ENCODE measurements at regions not wholly inside any gene's neighbourhood (a gene's known extent, or its start where the extent isn't known, plus 50 kb on each side); places are given as distances from the start of the nearest gene placed in this dataset.

DNA sequence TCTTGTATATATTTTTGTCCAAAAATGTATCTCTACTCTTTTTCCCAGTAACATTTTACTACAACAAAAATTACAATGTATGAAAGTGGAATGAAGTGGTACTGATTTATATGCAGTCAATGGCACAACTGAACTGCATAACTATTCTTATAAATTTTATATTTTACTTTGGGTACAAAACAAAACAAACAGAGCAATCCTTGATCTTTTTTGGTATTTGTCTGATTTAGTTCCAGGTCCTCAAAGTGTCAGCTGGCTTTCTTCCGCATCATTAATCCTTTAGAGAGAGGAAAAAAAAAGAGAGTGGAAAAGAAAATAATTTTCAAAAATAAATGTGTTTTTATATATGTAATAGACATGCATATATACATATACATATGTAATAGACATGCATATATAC is 252.4 kb upstream of the SLIT2 start:
- DNase-seq, result no peak

DNA sequence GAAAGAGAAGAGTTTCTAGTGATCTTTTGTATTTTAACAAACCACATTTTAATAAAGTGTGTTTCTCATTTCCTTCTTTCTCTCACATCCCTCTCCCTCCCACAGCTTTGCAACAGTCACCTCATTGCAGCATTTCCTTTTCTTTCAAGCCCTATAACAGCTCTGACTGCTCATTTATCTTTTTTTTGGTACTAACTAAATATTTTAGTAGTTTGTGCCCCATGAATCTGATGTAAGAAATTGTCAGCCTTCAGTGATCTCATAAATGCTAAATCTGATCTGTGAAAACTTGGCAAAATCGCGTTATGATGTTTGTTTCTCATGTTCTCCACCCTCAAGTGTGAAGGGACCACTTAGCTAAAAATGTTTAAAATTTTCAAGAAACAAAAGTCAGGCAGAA is 258.5 kb upstream of the SLIT2 start:
- DNase-seq, result peak in 2 of 3 donors; percentile 23 to 29

DNA sequence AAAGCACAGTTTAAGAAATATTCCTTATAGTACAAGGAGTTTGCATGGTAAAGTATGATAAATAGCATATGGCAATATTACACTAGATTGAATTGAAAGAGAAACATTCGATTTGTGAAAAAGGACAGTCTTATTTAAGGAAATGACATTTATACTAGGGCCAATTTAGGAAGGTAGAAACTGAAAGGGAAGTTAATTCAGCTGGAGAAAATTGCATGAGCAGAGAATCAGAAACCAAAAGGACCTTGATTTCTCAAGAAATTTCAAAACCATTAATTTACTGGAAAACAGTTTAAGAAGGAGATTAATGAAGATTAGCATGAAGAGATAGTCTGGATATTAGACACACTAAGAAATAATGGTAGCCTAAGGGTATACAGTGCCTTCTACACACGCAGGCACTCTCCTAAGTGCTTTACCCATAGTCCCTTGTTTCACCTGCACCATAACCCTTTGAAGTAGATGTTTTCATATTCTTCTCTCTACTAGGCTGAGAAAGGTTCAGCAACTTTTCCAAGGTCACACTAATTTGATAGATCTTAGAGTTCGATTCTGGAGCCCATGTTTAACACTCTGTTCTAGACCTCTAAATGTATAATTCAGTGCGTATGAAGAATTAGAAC is 259.1 kb upstream of the SLIT2 start:
- DNase-seq, result no peak

DNA sequence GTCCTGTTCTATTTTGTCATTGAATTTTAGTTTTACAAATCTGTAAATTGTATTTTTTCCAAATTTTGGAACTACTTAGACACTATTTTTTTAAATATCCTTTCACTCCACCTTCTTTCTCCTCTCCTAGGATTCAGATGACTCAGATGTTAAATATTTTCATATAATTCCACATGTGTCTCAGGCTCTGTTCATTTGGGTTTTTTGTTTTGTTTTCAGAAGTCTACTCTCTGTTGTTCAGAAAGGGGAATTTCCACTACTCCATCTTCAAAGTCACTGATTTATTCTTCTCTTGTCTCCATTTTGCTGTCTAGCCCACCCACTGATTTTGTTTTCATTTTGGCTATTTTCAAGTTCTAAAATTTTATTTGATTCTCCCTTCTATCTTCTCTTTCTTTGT is 264.0 kb upstream of the SLIT2 start:
- peak in 1 of 3 donors; percentile 38 for DNase-seq

DNA sequence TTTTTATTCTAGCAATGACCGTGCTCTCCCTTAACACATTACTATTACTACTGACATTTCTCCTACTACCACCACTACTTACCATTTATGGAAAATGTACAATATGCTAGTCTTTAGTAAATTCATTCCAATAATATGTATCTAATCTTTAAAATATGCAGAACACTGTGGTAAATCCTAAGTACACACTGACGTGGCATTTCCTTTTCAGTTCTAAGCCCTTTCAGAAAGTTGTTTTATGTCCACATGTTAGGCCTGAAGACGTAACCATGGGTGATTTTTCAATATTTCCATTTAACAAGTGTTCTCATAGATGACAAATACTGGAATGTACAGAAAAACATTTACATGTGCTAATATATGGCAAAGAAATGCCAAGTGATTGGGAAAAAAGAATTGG is 268.6 kb upstream of the SLIT2 start:
- peak; percentile 18 to 95 (median 43) for DNase-seq

DNA sequence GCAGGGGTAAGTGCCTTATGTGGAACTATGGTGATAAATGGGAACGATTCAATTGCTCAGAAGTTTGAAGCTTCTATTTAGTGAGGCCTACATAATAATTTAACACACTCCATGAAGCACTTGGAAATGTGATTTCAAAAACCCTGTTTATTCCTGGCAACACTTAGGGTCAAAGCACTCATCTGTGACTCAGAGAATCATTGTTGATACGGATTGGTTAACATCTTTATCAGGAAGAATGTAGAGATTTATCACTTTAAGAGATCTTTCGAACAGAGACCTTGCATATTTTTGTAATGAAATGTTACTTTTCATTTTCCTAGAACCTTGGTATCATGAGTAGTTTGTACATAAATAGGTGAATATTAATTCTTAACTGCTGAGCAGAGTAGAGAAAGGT is 269.1 kb upstream of the SLIT2 start:
- DNase-seq, result peak in 1 of 3 donors; percentile 66

DNA sequence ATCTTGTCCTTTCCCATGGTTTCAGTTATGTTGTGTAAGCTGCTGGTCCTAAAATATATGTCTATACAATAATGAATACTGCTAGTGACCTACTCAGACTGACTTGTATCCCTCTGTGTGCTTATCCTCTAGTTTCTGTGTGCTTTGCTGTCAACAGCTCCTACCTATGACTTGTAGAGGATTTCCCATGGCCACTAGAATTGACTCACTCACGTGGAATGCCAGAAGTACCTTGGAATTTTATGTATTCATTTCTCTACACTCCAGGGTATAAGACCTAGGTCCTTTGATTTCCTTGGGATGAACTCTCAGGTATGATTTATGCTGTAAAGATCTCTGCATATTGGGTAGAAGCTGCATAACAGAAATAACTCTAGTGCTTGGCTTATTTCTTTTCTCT is 279.9 kb upstream of the SLIT2 start:
- no peak for DNase-seq

DNA sequence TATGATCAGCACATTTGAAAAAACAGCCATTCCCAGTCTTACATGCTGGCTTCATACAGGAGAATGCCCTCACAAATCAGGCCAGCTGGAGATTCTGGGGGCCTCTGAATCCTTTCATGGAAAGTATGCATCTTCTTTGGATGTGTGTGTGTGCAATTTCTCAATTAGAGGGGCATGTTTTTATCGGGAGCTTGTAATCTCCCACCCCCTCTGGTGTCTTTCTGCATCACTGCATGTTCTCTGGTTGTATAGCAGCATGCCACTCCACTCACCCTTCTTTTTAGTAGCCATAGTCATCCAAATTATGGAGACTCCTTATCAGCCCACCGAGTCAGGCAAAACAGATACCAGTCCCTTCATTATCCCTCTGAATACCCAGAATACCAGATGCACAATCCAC is 282.2 kb upstream of the SLIT2 start:
- DNase-seq, result no peak

DNA sequence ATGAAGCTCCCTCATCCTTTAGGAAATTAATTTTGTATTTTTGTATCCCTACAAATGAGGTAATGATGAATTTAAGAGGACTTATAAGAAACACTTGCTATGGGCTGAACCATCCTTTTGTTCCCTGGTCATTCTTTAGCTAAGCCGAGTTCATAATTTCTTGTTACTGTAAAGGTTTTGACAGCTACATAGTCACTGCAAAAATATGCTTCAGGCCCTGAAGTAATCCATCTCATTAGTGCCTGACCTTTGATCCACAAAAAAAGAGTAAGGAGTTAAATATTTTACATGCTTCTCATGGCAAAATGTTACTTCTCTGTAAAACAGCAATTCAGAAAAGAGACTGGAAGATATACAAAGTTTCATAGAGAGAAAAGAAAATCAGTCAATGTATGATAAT is 290.6 kb upstream of the SLIT2 start:
- DNase-seq, result peak in 1 of 3 donors; percentile 63

DNA sequence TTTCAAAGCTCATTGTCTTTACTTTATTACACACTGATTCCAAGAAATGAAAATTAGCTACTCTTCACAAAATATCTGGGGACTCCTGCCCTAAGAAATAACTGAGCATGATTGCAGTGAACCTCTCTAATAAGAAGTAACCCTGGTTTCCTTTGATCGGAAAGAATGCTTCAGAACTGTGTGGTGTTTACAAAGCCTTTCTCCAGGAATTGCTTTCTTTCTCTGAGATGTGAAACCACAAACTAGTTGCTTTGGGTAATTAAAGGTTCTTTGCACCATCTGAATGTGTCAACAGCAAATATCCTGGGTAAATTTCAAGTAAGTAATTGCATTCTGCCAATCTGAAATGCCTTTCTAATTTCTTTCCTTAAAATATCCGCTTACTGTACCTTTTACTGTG is 292.9 kb upstream of the SLIT2 start:
- DNase-seq, result no peak

DNA sequence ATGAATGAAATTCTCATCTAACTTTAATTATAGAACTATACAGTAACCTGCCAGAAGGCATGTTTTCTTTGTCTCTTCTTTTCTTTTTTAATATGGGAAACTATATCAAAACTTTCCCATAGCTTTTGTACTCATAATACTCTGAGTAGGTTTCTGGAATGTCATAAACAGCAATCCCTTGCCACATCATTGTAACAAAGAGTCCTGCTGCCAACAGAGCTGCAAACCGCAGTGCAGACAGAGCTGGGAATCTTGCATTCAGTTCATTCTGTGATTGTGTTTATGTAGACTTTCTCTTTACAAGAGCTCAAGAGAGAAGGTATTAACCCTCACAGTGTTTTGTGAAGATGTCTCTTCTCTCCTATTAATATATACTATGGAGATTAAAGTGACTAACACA is 304.4 kb upstream of the SLIT2 start:
- DNase-seq, result no peak

DNA sequence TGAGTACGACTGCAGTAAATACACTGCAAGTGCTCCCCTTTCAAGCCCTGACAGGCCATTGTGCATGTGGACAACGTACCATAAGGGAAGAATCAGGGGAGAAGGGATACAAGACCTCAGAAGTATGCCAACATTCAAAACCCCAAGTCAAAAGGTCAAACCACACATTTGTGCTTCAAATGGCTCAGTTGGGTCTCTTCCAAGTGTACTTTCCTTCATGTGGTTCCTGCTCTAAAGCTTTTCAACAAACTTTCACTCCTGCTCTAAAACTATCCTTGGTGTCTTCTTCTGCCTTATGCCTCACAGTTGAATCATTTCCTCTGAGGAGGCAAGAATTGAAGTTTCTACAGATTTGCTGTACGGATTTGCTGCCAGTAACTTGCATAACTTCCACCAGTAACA is 305.7 kb upstream of the SLIT2 start:
- peak in 1 of 3 donors; percentile 94 for DNase-seq

DNA sequence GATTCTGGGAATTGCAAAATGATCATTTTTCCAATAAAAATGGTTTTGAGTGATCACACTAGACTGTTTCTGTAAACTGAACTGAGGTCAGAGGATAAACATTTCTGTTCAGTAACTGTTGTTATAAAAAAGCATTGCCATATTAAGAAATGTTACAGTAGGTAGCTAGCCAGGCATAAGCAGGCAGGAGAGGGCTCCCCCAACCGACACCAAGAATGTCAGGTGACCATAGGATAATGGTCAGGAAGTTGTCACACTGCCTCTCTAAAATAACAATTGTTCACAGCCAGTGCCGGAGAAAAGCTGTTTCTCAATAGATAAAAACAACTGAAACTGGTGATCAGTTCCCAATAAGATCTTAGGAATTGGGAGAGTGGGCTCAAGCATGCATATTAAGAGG is 306.2 kb upstream of the SLIT2 start:
- DNase-seq, result no peak

DNA sequence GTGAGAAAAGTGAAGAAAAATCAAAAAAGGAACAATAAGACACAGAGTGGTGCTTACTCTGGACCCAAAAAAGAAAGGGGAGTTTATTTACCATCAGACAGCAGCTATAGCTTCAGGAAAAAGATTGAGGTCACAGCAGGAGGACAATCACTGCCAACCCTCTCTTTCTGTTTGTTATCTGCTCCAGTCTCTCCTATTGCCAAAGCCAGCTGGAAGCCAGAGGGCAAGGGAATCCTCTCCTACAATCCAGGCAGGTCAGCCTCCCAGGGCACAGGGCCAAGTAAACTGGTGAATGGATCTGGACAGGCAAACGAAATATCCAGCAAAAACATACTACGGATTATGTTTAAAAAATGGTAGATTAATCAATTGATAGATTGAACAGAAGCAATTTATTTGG is 306.9 kb upstream of the SLIT2 start:
- no peak for DNase-seq

DNA sequence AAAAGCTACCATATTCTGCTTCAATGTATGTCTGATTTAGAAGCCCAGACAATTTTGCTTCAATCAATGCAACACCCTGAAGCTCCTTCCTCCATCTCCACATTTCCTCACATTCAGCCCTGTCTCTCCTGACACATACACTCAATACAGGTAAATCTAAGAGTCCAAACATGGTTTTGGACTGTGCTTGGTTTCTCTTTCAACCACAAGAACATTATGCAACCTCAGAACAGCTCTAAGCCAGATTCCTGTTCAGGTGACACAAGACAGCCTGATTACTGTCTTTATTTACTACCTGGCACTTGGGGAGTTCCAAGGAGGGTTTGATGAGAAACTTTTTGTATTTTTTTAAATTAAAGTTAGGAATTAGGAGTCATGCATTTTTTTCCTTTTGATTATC is 307.5 kb upstream of the SLIT2 start:
- no peak for DNase-seq

DNA sequence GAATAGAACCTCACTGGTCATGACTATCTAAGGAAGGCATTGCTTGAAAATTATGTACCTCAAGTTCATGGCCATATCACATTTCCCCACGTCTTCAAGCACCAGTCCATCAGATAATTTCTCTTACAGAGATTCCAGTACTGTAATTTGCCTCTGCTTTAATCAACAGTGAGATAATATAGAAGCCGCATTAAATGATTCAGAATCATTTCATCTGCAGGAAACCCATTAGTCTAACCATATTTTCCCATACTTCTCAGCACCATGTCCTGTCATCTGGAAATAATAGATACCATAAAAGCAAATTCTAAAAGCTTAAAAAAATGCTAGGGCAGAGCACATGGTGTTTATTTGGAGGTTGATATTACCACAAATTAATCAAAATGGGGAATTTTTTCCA is 310.3 kb upstream of the SLIT2 start:
- DNase-seq, result peak in 1 of 3 donors; percentile 28

DNA sequence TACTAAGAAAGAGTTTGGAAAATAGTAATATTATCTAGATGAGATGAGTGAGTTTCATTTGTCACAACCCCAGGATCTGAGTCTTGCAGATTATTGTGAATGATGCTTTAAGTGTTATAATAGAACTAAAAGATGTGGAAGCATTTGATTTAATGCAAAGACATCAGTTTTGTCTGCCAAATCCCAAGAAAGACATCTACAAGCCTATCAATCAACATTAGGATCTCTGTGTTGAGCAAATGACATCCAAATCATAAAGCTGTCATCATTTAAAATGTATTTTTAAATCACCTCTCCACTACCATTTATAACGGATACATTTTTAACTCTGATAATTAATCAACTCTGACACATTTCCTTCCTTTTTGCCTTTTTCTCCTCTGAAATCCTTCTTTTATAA is 310.8 kb upstream of the SLIT2 start:
- no peak for DNase-seq

DNA sequence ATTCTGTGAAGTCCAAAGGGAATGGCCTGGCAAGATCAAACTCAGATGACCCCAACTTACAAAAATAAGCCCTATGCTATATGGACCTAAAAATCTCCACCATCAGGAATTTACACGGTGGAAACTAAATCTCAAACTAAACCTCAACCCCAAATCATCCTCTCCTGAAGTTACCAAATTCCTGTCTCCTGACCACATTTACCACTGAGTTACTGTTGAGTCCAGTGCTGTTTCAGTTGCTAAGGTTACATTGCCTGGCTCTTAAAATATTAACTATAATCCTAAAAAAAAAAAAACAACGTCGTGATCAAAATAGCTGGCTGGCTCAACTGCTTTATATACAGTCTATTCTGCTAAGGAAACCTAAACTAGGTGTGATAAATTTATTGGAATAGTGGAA is 315.2 kb upstream of the SLIT2 start:
- DNase-seq, result peak; percentile 20 to 63 (median 34)

DNA sequence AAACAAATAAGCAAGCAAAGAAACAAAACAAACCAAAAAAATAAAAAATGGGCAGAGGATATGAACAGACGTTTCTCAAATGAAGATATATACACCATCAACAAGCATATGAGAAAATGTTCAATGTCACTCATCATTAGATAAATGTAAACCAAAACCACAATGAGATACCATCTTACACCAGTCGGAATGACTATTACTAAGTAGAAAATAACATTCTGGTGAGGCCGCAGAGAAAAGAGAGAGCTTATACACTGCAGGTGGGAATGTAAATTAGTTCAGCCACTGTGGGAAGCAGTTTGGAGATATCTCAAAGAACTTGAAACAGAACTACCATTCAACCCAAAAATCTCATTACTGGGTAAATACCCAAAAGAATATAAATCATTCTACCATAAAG is 321.0 kb upstream of the SLIT2 start:
- no peak for DNase-seq

DNA sequence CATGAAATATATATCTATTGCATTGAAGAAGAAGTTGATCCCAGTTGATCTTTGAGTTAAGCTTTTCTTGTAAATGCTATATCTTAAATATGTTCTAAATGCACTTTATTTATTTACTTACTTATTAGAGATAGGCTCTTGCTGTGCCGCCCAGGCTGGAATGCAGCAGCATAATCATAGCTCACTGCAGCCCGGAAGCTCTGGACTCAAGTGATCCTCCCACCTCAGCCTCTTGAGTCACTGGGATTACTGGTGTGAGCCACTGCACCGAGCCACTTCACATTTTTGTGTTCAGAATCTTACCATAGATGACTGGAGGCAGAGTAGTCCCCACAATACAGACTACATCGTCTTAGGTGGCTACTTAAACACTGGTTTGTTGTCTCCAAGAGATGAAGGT is 324.3 kb upstream of the SLIT2 start:
- no peak for DNase-seq

DNA sequence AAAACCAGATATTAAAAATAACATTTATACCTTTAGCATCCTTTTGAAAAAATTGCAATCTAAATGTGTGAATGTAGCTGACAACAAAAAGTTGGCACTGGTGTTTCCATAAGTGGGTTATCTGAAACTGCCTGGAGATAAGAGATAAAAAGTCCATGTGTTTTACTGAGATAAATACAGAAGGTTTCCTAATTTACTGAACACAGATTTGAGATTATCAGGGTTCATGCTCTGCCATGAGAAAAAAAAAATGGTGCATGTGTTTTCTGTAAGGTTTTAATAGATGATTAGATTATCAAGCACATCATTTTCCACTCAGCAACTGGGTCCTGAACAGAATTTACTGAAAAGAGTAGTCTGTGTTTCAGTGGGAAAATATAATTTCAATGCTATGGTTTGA is 326.2 kb upstream of the SLIT2 start:
- DNase-seq, result no peak

DNA sequence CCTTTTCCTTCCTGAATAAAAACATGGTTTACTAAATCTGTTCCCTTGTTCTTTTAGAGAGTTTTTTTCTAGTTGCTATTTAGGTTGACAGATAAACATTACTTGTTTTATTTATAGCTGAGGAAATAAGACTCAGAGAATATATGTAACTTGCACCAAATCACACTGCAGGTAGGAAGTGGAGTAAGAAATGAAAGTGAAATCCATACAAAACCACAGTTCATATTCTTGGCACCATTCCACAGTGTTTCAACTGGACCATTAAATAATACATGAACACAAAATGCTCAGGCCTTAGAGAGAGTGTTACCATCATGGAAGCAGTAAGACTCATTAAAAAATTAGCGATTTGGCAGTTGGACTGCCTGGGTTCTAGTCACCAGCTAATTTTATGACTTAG is 326.9 kb upstream of the SLIT2 start:
- no peak for DNase-seq

DNA sequence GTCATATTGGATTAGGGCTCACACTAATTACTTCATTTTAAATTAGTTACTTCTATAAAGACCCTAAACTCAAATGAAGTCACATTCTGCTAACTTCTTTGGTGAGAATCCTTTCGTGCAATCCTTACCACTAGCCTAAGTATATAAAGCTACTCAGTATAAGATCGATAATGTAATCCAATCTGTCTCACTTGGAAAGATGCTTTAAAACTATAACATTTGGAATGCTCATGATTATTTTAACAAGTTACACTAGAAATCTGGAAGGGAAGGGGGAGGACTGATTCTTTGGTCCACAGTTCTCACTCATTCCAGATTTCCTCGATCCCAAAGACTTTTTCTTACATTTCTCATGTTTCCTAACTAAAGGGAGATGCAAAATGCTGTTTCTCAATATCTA is 336.4 kb upstream of the SLIT2 start:
- no peak for DNase-seq

DNA sequence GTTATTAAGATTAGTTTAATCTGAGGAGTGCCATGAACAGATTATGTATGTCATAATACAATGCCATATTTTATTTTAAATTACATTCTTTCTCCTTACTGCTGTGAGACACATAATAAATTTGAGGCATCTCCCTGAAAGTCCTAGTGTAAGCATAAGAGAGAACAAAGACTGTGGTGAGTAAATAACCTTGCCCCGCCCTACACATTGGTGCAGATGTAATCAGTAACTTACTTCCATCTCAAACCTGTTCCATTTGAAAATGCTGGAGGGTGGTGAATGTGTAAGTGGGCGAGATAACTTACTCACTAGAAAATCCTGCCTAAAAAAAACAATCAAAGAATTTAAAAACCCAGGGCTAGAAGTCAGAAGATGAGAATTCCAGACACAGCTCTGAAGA is 338.1 kb upstream of the SLIT2 start:
- DNase-seq, result no peak
